ENCODE measurements at regions not wholly inside any gene's neighbourhood (a gene's known extent, or its start where the extent isn't known, plus 50 kb on each side); places are given as distances from the start of the nearest gene placed in this dataset.

GRCh38 chr2:38129481-38129880 is 53.5 kb upstream of the CYP1B1 start (continued):
- no peak for TF ChIP-seq PBX2 (CRISPR knock-in tag; IDR thresholded peaks at IDR 0.05; ENCODE audit: low read depth)
- no peak for TF ChIP-seq PBX2 (tag; conservative IDR thresholded peaks at IDR 0.05; ENCODE audit: low read depth)
- no peak for TF ChIP-seq BDP1 (IDR thresholded peaks at IDR 0.05; ENCODE audit: insufficient read depth, insufficient read length)
- no peak for TF ChIP-seq ARID1B (IDR thresholded peaks at IDR 0.05)
- TF ChIP-seq SIRT6 (IDR thresholded peaks at IDR 0.05; ENCODE audit: low read depth, low read length) = no peak
- TF ChIP-seq ZNF3 (CRISPR knock-in tag; IDR thresholded peaks at IDR 0.05) = no peak
- no peak for TF ChIP-seq SNAPC5 (CRISPR knock-in tag; IDR thresholded peaks at IDR 0.05)
- TF ChIP-seq HNRNPK (IDR thresholded peaks at IDR 0.05; ENCODE audit: low read depth, low read length, poor library complexity, severe bottlenecking) = no peak
- no peak for TF ChIP-seq UBTF (IDR thresholded peaks at IDR 0.05; ENCODE audit: borderline replicate concordance in 1 of 2, low read depth in 2 of 2, low read length in 2 of 2)
- no peak for TF ChIP-seq RHOXF2B (CRISPR knock-in tag; conservative IDR thresholded peaks at IDR 0.05)
- TF ChIP-seq RAD21 (CRISPR knock-in tag; conservative IDR thresholded peaks at IDR 0.05 in 1 of 2, IDR thresholded peaks at IDR 0.05 in 1 of 2) = peak in 1 of 2 experiments; percentile 16; a peak in 1 of 4 replicates
- no peak for TF ChIP-seq RERE (CRISPR knock-in tag; IDR thresholded peaks at IDR 0.05; ENCODE audit: borderline replicate concordance)
- no peak for TF ChIP-seq CLOCK (CRISPR knock-in tag; IDR thresholded peaks at IDR 0.05; ENCODE audit: borderline replicate concordance)

Data from K562 (cell line).